ENCODE measurements at regions not wholly inside any gene's neighbourhood (a gene's known extent, or its start where the extent isn't known, plus 50 kb on each side); places are given as distances from the start of the nearest gene placed in this dataset.

DNA sequence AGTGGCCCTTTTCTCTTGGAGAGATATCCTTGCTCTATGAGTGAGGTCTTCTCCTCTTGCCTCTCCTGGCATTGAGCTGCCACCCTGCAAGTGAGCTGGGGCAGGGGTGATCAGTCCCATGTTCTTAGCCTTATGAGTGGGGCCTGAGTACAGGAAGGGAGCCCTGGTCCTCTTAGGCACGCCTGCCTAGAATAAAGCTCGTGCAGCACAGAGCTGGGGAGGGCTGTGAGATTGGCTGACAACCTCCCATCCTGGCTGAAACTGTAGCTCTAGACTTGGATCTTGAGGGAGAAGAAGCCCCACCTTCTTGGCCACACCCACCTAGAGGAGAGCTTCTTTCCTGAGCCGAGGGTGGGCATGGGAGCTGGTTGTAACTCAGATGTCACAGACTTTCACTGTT, 305.0 kb upstream of the ZNF32 start:
- TF ChIP-seq FOXP2 (optimal IDR thresholded peaks at IDR 0.05; ENCODE audit: borderline replicate concordance, extremely low read depth, extremely low read length, insufficient read depth) (no peak), POLR2AphosphoS5 (IDR thresholded peaks at IDR 0.05; ENCODE audit: low read depth, low read length) (no peak)
- TF ChIP-seq, protein P1, sequence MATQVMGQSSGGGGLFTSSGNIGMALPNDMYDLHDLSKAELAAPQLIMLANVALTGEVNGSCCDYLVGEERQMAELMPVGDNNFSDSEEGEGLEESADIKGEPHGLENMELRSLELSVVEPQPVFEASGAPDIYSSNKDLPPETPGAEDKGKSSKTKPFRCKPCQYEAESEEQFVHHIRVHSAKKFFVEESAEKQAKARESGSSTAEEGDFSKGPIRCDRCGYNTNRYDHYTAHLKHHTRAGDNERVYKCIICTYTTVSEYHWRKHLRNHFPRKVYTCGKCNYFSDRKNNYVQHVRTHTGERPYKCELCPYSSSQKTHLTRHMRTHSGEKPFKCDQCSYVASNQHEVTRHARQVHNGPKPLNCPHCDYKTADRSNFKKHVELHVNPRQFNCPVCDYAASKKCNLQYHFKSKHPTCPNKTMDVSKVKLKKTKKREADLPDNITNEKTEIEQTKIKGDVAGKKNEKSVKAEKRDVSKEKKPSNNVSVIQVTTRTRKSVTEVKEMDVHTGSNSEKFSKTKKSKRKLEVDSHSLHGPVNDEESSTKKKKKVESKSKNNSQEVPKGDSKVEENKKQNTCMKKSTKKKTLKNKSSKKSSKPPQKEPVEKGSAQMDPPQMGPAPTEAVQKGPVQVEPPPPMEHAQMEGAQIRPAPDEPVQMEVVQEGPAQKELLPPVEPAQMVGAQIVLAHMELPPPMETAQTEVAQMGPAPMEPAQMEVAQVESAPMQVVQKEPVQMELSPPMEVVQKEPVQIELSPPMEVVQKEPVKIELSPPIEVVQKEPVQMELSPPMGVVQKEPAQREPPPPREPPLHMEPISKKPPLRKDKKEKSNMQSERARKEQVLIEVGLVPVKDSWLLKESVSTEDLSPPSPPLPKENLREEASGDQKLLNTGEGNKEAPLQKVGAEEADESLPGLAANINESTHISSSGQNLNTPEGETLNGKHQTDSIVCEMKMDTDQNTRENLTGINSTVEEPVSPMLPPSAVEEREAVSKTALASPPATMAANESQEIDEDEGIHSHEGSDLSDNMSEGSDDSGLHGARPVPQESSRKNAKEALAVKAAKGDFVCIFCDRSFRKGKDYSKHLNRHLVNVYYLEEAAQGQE (IDR thresholded peaks at IDR 0.05; ENCODE audit: insufficient read depth in 1 of 2, low read depth in 2 of 2, low read length in 2 of 2) = no peak
